ENCODE measurements at regions not wholly inside any gene's neighbourhood (a gene's known extent, or its start where the extent isn't known, plus 50 kb on each side); places are given as distances from the start of the nearest gene placed in this dataset.

GRCh38 chr6:114619621-114620200, 276.9 kb upstream of the HS3ST5 start:
- H3K4me3 ChIP-seq (replicated peaks; ENCODE audit: low read depth, low read length), result no peak overlapping the region
- TF ChIP-seq, protein P1, sequence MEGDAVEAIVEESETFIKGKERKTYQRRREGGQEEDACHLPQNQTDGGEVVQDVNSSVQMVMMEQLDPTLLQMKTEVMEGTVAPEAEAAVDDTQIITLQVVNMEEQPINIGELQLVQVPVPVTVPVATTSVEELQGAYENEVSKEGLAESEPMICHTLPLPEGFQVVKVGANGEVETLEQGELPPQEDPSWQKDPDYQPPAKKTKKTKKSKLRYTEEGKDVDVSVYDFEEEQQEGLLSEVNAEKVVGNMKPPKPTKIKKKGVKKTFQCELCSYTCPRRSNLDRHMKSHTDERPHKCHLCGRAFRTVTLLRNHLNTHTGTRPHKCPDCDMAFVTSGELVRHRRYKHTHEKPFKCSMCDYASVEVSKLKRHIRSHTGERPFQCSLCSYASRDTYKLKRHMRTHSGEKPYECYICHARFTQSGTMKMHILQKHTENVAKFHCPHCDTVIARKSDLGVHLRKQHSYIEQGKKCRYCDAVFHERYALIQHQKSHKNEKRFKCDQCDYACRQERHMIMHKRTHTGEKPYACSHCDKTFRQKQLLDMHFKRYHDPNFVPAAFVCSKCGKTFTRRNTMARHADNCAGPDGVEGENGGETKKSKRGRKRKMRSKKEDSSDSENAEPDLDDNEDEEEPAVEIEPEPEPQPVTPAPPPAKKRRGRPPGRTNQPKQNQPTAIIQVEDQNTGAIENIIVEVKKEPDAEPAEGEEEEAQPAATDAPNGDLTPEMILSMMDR (IDR thresholded peaks at IDR 0.05; ENCODE audit: low read depth, low read length, missing control alignments), result no peak
- no peak for DNase-seq (ENCODE audit: extremely low read depth, low read depth)

DNA sequence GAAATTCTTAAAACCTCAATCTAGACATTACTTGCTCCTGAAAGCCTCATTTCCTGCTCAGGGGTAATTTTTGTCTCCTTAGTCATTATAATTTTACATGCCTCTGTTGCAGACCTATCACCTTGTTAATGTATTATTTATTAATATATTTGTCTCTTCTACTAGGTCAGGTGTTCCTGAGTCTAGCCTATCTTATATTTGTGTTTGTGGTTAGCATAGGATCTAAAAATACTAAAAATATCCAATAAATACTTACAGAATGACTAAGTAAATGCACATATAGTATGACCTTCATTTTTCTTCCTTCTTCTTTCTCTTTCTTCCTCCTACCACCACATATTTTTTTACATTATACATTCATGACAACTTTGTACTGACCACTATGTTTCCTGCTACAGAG, 268.9 kb upstream of the HS3ST5 start:
- no peak overlapping the region for H3K4me3 ChIP-seq (replicated peaks; ENCODE audit: low read depth, low read length)
- TF ChIP-seq, protein P1 (IDR thresholded peaks at IDR 0.05; ENCODE audit: low read depth, low read length, missing control alignments), result no peak
- no peak for DNase-seq (ENCODE audit: extremely low read depth, low read depth)

DNA sequence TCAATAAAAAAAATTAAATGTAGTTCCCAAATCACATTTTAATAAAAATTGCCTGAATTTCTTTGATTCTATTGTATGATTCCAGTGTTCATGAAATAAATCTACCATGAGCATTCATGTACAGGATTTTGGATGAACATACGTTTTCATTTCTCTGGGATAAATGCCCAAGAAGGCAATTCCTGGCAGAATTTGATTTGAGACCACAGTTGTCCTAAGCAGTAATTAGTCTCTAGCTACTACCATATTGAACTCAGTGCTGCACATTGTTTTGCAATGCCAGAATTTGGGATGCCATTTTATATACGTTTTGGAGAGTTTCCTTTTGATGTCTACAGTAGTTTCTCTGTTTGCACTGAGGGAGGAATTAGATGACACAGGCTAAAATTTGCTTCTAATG, 265.3 kb upstream of the HS3ST5 start:
- TF ChIP-seq, protein P1 (IDR thresholded peaks at IDR 0.05; ENCODE audit: low read depth, low read length, missing control alignments), result no peak
- no peak for DNase-seq (ENCODE audit: extremely low read depth, low read depth)
- H3K4me3 ChIP-seq (replicated peaks; ENCODE audit: low read depth, low read length), result no peak overlapping the region

DNA sequence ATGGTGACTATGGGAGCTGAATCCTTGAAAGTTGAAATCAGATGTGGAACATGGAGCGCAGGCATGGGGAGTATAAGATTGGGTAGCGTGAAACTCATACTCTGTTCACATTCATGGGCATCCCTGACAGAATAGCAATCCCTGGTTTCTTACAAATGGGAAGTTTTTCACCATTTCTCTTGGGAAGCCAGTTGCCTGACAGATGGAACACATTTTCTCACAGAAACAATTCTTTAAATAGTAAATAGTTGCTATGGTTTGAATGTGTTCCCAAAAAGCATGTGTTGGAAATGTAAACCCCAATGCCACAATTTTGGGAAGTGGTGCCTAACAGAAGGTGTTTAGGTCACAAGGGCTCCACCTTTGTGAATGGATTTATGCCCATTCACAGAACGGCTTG, 262.8 kb upstream of the HS3ST5 start:
- TF ChIP-seq, protein P1 (IDR thresholded peaks at IDR 0.05; ENCODE audit: low read depth, low read length, missing control alignments), result no peak
- no peak overlapping the region for H3K4me3 ChIP-seq (replicated peaks; ENCODE audit: low read depth, low read length)
- DNase-seq (ENCODE audit: extremely low read depth, low read depth), result no peak

DNA sequence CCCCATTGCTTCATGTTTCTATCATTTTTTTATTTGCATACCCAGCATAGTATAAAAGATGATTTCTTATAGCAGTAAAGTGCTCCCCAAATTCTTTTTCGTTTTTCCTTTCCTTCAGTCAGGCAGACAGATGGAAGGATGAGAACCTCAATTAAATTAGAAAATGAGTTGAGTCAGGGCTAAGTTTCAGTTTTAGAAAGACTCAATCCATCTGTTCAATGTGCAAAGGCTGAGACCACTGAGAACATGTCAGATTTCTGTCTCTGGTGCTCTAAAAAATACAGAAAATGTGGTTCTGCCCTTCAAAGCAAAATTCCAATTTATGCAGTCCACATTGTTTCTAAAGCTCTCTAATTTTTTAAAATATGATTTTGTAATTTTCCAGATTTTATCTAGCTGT, 257.6 kb upstream of the HS3ST5 start:
- TF ChIP-seq, protein P1 (IDR thresholded peaks at IDR 0.05; ENCODE audit: low read depth, low read length, missing control alignments), result no peak
- no peak for DNase-seq (ENCODE audit: extremely low read depth, low read depth)
- H3K4me3 ChIP-seq (replicated peaks; ENCODE audit: low read depth, low read length), result no peak overlapping the region

DNA sequence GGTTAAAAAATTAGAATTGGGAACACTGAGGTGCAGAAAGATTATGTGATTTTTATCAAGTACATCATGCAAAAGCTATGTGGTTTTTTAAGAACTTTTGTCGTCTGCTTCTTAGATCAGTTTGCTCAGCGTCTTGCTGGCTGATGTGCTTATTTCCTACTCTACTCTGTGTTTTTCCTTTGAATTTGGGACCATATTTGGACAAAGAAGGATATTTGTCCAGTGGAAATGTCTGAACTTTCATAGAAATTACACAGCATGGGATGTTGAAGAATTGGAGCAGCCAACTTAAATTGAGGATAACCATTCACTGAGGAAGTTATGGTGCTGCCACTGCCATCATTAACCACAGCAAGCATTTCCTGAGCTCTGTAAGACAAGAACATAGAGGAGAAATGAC, 252.8 kb upstream of the HS3ST5 start:
- DNase-seq (ENCODE audit: extremely low read depth, low read depth), result no peak
- TF ChIP-seq, protein P1 (IDR thresholded peaks at IDR 0.05; ENCODE audit: low read depth, low read length, missing control alignments), result no peak
- H3K4me3 ChIP-seq (replicated peaks; ENCODE audit: low read depth, low read length), result no peak overlapping the region

DNA sequence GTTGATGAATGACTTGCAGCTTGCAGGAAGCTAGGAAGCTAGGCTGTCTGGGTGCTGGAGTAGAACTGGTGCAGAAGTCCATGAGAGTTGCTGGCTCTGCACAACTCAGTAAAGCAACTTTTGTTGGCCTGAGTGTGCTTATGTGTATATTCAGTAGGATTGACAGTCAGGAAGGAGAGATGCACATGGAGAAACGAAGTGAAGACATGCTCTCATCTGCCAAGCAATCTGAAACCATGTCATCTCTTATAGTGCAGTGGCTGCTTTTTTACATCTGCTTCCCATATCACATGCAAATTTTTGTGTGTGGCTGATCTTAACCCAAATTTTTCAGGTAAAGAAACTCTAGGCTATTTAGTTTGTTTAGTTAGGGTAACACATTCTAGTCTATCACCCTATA, 252.4 kb upstream of the HS3ST5 start:
- DNase-seq (ENCODE audit: extremely low read depth, low read depth), result no peak
- TF ChIP-seq, protein P1 (IDR thresholded peaks at IDR 0.05; ENCODE audit: low read depth, low read length, missing control alignments), result no peak

More for the DNA sequence above, 252.4 kb upstream of the HS3ST5 start:
- no peak overlapping the region for H3K4me3 ChIP-seq (replicated peaks; ENCODE audit: low read depth, low read length)

Measured in HFF-Myc (cell line).